ENCODE measurements at regions not wholly inside any gene's neighbourhood (a gene's known extent, or its start where the extent isn't known, plus 50 kb on each side); places are given as distances from the start of the nearest gene placed in this dataset.

GRCh38 chr9:108047264-108047663 is 557.7 kb upstream of the KLF4 start:
- TF ChIP-seq FOS (IDR thresholded peaks at IDR 0.05; ENCODE audit: low read depth, low read length), result no peak
- TF ChIP-seq, protein P1, sequence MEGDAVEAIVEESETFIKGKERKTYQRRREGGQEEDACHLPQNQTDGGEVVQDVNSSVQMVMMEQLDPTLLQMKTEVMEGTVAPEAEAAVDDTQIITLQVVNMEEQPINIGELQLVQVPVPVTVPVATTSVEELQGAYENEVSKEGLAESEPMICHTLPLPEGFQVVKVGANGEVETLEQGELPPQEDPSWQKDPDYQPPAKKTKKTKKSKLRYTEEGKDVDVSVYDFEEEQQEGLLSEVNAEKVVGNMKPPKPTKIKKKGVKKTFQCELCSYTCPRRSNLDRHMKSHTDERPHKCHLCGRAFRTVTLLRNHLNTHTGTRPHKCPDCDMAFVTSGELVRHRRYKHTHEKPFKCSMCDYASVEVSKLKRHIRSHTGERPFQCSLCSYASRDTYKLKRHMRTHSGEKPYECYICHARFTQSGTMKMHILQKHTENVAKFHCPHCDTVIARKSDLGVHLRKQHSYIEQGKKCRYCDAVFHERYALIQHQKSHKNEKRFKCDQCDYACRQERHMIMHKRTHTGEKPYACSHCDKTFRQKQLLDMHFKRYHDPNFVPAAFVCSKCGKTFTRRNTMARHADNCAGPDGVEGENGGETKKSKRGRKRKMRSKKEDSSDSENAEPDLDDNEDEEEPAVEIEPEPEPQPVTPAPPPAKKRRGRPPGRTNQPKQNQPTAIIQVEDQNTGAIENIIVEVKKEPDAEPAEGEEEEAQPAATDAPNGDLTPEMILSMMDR (conservative IDR thresholded peaks at IDR 0.05; ENCODE audit: low read depth, low read length), result no peak
- TF ChIP-seq RAD21 (IDR thresholded peaks at IDR 0.05; ENCODE audit: low read length), result no peak
- TF ChIP-seq SMC3 (IDR thresholded peaks at IDR 0.05; ENCODE audit: low read depth, low read length), result no peak
- TF ChIP-seq CEBPB (IDR thresholded peaks at IDR 0.05; ENCODE audit: low read depth, low read length), result no peak
